ENCODE measurements at regions not wholly inside any gene's neighbourhood (a gene's known extent, or its start where the extent isn't known, plus 50 kb on each side); places are given as distances from the start of the nearest gene placed in this dataset.

GRCh38 chr7:156585926-156586325 lies 54.6 kb upstream of the RNF32 start:
- no peak for TF ChIP-seq POLR2AphosphoS5 (IDR thresholded peaks at IDR 0.05; ENCODE audit: low read depth)
- TF ChIP-seq ETS1 (IDR thresholded peaks at IDR 0.05), result no peak
- no peak for TF ChIP-seq EZH2phosphoT487 (IDR thresholded peaks at IDR 0.05; ENCODE audit: unreplicated experiment)
- TF ChIP-seq NANOG (IDR thresholded peaks at IDR 0.05; ENCODE audit: borderline replicate concordance), result no peak
- TF ChIP-seq ZNF331 (CRISPR knock-in tag; IDR thresholded peaks at IDR 0.05; ENCODE audit: low read depth), result no peak
- TF ChIP-seq, protein P1, sequence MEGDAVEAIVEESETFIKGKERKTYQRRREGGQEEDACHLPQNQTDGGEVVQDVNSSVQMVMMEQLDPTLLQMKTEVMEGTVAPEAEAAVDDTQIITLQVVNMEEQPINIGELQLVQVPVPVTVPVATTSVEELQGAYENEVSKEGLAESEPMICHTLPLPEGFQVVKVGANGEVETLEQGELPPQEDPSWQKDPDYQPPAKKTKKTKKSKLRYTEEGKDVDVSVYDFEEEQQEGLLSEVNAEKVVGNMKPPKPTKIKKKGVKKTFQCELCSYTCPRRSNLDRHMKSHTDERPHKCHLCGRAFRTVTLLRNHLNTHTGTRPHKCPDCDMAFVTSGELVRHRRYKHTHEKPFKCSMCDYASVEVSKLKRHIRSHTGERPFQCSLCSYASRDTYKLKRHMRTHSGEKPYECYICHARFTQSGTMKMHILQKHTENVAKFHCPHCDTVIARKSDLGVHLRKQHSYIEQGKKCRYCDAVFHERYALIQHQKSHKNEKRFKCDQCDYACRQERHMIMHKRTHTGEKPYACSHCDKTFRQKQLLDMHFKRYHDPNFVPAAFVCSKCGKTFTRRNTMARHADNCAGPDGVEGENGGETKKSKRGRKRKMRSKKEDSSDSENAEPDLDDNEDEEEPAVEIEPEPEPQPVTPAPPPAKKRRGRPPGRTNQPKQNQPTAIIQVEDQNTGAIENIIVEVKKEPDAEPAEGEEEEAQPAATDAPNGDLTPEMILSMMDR (conservative IDR thresholded peaks at IDR 0.05; ENCODE audit: low read depth in 2 of 2), result no peak
- no peak for TF ChIP-seq EZH2 (IDR thresholded peaks at IDR 0.05; ENCODE audit: low read depth, unreplicated experiment)
- TF ChIP-seq ZNF114 (CRISPR knock-in tag; IDR thresholded peaks at IDR 0.05), result no peak
- TF ChIP-seq CREB1 (CRISPR knock-in tag; IDR thresholded peaks at IDR 0.05; ENCODE audit: low read depth), result no peak
- TF ChIP-seq, protein P2, sequence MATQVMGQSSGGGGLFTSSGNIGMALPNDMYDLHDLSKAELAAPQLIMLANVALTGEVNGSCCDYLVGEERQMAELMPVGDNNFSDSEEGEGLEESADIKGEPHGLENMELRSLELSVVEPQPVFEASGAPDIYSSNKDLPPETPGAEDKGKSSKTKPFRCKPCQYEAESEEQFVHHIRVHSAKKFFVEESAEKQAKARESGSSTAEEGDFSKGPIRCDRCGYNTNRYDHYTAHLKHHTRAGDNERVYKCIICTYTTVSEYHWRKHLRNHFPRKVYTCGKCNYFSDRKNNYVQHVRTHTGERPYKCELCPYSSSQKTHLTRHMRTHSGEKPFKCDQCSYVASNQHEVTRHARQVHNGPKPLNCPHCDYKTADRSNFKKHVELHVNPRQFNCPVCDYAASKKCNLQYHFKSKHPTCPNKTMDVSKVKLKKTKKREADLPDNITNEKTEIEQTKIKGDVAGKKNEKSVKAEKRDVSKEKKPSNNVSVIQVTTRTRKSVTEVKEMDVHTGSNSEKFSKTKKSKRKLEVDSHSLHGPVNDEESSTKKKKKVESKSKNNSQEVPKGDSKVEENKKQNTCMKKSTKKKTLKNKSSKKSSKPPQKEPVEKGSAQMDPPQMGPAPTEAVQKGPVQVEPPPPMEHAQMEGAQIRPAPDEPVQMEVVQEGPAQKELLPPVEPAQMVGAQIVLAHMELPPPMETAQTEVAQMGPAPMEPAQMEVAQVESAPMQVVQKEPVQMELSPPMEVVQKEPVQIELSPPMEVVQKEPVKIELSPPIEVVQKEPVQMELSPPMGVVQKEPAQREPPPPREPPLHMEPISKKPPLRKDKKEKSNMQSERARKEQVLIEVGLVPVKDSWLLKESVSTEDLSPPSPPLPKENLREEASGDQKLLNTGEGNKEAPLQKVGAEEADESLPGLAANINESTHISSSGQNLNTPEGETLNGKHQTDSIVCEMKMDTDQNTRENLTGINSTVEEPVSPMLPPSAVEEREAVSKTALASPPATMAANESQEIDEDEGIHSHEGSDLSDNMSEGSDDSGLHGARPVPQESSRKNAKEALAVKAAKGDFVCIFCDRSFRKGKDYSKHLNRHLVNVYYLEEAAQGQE (IDR thresholded peaks at IDR 0.05; ENCODE audit: unreplicated experiment), result no peak
- TF ChIP-seq JUNB (IDR thresholded peaks at IDR 0.05; ENCODE audit: unreplicated experiment), result no peak
- no peak for TF ChIP-seq ZNF462 (CRISPR knock-in tag; IDR thresholded peaks at IDR 0.05)
- no peak for TF ChIP-seq STAT1 (IDR thresholded peaks at IDR 0.05; ENCODE audit: unreplicated experiment)
- DNase-seq (ENCODE audit: low spot score) (no peak), ATAC-seq (no peak)
- no peaks in the 10 kb centered on the region for H3F3A ChIP-seq (replicated peaks; ENCODE audit: low read depth)
- peaks cover 20% of the 10 kb centered on the region for H3K27me3 Mint-ChIP-seq (ENCODE audit: insufficient read depth, low read depth, poor library complexity)
- no peaks in the 10 kb centered on the region for H4K20me1 ChIP-seq (replicated peaks; ENCODE audit: insufficient read depth)
- peaks cover 39% of the 10 kb centered on the region for H3K4me1 Mint-ChIP-seq
- H3K27me3 ChIP-seq (ENCODE audit: insufficient read depth), result peaks cover 9% of the 10 kb centered on the region
- peaks cover 20% of the 10 kb centered on the region for H3K4me1 ChIP-seq (ENCODE audit: insufficient read depth)
- peaks cover 17% of the 10 kb centered on the region; the same call in 2 of the 3 replicates for H3K9me3 Mint-ChIP-seq
- H3K36me3 Mint-ChIP-seq (ENCODE audit: low read depth), result peaks cover 9% of the 10 kb centered on the region
- H3K4me3 ChIP-seq, result no peak overlapping the region
- H3K79me2 ChIP-seq (replicated peaks; ENCODE audit: insufficient read depth), result no peaks in the 10 kb centered on the region
- H3K27ac Mint-ChIP-seq, result no peak overlapping the region
- no peak overlapping the region for H3K4me2 ChIP-seq
- no peak overlapping the region for H3K4me3 Mint-ChIP-seq
- no peak overlapping the region for H2AFZ ChIP-seq
- 0 out of 2 replicates have a peak, but pooled peaks cover 4% of the 10 kb centered on the region for H3K9me2 ChIP-seq (ENCODE audit: insufficient read depth)
- H3K27ac ChIP-seq (ENCODE audit: low read depth), result no peak overlapping the region
- H3K36me3 ChIP-seq (ENCODE audit: insufficient read depth), result no peaks in the 10 kb centered on the region

Measured in GM23338 (cell line).